OCI-LY3 (cell line): ENCODE measurements at regions not wholly inside any gene's neighbourhood (a gene's known extent, or its start where the extent isn't known, plus 50 kb on each side); places are given as distances from the start of the nearest gene placed in this dataset.

Experiments used
- EZH2phosphoT487 ChIP-seq: fragments of 200-600 bp; shearing (Covaris generic); IDR thresholded peaks from 2 replicates; pipeline ENCODE4 v1.6.1; 2018; ENCODE audit warnings: antibody characterized with exemption, mixed run types, low read depth
- TF ChIP-seq, protein P1 (sequence below): fragments of 200-600, 300-600 bp; sonication (generic); IDR thresholded peaks from 2 replicates; pipeline ENCODE4 v1.5.1; 2014; ENCODE audit warnings: antibody characterized with exemption, low read length, low read depth

DNA sequence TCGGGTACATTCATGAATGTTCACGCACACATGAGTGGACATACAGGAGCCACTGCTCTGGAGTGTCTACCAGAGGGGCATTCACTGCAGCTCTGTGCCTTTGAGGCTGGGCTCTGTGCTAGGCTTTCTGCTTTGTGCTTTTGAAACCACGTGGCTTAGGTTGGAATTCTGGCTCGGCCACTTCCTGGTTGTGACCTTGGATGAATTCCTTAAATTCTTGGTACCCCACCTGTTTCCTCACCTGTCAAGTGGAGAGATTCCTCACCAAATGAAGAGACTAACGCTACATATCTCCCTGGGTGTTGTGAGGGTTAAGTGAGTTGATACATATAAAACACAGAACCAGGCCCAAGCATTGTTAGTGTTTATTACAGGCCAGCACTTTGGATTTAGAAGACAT lies 842.8 kb downstream of the VRK1 start:
- TF ChIP-seq, protein P1, sequence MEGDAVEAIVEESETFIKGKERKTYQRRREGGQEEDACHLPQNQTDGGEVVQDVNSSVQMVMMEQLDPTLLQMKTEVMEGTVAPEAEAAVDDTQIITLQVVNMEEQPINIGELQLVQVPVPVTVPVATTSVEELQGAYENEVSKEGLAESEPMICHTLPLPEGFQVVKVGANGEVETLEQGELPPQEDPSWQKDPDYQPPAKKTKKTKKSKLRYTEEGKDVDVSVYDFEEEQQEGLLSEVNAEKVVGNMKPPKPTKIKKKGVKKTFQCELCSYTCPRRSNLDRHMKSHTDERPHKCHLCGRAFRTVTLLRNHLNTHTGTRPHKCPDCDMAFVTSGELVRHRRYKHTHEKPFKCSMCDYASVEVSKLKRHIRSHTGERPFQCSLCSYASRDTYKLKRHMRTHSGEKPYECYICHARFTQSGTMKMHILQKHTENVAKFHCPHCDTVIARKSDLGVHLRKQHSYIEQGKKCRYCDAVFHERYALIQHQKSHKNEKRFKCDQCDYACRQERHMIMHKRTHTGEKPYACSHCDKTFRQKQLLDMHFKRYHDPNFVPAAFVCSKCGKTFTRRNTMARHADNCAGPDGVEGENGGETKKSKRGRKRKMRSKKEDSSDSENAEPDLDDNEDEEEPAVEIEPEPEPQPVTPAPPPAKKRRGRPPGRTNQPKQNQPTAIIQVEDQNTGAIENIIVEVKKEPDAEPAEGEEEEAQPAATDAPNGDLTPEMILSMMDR, result no peak
- TF ChIP-seq EZH2phosphoT487, result no peak
